ENCODE measurements at regions not wholly inside any gene's neighbourhood (a gene's known extent, or its start where the extent isn't known, plus 50 kb on each side); places are given as distances from the start of the nearest gene placed in this dataset.
"Not testable (repeated sequence)": the region's sequence is repeated elsewhere in the genome, so short reads cannot be mapped to it uniquely, and the experiment has no call there.

DNA sequence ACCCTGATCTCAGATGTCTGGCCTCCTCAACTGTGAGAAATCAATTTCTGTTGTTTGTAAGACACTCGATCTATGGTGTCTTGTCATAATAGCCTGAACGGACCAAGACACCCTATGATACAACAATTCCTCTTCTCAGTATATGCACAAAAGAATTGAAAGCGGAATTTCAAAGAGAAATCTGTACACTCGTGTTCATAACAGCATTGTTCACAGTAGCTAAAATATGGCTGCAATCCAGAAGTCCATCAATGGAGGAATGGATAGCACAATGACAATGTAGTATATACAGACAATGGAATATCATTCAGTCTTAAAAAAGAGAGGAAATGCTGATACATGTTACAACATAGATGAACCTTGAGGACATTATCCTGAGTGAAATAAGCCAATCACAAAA is 354.6 kb downstream of the SFMBT2 start:
- DNase-seq: no peak

DNA sequence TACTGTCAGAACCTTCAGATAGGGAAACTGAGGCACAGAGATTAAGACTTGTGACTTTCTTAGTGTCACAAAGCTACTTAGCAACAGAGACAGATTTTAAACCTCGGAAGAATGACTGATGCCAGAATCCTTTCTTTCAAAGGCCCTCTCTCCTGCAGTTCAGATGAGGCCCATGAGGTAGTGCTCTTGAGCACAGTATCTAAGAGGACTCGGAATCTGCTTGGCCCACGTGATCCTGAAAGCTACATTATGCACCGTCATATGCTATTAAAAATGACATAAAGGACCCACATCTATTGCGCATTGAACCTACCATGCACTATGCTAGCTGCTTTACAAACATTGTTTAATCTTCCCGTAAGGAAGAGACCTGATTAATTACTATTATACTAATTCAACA is 355.9 kb downstream of the SFMBT2 start:
- no peak for DNase-seq

DNA sequence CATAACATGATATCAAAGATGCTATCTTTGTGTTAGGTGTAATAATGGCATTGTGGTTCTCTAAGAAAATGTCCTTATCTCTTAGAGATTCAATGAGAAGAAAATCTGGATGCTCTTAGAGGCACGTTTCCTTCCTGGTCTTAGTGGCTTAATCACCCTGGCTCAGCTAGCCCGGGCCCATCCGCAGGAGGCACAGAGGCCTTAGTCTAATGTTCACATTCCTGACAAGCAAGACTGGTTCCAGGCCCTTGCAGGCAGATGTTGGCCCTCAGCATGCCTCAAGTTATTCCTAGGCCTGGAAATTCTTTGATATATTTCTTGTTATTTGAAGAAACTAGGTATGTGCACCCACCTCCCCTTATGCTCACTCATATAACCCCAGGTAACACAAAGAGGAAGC is 357.6 kb downstream of the SFMBT2 start:
- no peak for DNase-seq

DNA sequence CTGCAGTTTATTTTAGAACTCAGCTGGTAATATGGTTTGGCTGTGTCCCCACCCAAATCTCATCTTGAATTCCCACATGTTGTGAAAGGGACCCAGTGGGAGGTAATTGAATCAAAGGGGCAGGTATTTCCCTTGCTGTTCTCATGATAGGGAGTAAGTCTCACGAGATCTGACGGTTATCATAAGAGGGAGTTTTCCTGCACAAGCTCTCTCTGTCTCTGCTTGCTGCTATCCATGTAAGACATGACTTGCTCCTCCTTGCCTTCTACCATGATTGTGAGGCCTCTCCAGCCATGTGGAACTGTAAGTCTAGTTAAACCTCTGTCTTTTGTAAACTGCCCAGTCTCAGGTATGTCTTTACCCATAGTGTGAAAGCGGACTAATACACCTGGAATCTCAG is 360.8 kb downstream of the SFMBT2 start:
- not testable (repeated sequence) for DNase-seq

DNA sequence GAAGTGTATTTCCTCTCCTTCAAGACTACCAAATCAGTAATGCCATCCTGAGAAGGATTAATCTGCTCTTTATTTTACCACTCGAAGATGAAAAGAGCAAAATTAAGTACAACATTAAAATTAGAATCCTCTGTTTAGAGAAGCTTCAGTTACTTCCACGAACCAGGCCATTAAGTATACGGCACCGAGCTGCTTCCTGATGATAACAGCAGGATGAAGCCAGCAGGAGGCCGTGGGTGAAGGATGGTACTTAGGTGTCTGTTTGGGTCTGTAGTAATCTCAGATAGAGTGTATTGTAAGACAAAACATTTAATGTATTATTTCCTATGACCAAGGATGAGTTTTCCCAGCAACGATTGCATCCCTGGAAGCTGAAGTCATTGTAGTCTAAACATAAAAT is 362.8 kb downstream of the SFMBT2 start:
- no peak for DNase-seq

DNA sequence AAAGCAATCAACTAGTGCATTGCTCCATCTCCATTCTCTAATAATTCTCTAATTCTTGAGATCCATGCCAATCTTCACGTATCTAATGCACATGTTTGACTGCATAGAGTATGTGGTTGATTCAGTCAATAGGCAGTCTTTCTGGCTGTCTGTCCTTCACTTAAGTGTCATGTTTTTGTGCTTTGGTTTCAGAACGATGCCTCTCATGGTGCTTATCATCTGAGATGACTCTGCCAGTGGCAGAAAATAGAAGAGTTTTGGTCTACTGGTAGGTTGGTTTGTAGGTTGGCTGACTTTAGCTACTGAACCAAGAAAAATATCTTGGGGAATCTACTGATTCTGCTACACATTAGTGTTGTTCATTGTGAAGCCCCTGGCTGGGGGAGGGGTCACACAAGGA is 364.2 kb downstream of the SFMBT2 start:
- DNase-seq: no peak

DNA sequence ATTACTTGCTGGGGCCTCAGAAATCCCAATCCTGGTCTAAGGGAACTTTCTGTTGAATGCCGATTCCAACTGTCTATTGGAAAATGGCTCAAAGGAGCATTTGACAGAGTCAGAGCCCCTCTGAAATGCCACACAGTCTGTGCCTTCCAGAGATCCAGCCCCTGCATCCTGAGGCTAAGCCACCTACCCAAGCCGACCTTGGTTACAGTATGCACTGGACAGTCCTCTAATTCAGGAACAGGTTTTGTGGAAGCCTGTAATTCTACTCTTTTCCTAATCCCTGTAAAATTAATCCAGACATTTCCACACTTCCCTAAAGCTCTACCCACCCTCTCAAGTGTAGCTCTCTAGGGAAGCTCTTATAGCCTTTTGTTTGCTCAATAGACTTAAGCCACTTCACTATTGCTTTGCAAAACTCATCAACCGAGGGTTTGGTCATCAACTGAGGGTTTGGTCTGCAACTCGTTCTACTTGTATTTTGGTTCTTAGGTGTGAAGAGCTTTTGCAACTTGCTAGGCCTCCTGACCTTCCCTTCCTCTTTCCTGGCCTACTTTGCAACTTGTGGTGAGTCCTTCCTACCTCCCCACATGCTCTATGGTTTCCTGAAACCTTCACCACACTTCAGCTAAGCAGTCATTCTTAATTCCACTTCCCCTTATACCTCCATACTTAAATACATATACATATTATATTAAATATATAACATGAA is 364.8 kb downstream of the SFMBT2 start:
- DNase-seq: no peak

DNA sequence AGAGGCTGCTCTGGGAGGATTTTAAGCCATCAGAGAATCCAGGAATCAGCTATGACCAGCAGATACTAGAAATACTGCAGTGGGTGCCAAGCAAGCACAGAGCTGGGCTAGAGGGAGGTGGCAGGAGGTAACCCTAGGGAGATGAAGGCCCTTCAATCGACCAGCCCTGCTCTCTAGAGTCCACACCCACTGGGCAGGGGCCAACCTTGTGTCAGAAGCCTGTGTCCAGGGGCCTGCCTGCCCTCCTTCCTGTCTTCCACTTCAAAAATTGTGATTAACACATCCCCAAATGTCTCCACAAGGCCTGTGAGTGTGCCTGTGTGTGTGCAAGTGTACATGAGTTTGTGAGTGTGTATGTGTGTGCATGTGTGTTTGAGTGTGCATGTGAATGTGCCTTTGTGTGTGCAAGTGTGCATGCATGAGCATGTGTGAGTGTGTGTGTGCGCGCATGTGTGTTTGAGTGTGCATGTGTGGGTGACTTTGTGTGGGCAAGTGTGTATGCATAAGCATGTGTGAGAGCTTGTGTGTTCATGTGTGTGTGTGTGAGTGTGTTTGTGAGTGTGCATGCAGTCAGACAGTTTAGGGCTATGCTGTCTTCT is 367.7 kb downstream of the SFMBT2 start:
- no peak for DNase-seq

DNA sequence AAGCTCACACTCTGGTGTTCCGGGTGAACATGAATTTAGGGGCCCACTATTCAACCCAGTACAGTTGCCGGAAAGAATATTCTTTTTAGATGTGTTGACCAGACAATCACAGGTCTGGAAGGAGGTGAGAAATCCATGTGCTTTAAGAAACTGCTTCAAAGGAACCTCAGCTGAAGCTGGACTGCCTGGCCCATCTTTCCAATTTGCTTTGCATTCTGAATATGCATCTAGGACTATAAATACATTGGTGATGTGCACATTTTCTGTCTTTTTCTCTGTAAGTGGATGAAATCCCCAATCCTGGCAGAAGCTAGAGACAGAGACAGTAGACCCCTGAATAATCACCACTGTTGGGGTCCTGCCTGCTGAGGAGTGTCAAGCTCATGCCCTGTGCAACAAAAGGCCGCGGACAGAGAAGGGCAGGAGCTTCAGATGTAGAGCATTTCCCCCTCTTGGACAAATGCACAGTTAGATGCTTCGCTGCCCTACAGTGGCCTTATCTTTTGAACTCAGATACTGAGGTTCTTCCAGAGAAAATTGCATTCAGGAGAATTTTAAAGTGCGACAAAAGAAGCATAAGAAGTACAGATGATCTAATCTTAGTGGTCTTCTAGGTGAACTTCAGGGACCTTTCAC is 368.3 kb downstream of the SFMBT2 start:
- no peak for DNase-seq

DNA sequence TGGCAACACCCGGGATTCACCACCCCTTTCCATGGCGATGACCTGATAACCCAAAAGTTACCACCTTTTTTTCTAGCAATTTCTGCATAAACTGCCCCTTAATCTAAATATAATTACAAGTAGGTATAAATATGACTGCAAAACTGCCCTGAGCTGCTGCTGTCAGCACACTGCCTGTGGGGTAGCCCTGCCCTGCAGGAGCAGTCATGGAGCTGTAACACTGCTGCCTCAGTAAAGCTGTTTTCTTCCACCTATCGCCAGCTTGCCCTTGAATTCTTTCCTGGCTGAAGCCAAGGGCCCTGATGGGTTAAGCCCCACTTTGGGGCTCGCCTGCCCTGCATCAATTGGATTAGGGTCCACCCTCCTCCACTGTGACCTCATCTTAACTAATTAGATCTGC is 368.8 kb downstream of the SFMBT2 start:
- no peak for DNase-seq

DNA sequence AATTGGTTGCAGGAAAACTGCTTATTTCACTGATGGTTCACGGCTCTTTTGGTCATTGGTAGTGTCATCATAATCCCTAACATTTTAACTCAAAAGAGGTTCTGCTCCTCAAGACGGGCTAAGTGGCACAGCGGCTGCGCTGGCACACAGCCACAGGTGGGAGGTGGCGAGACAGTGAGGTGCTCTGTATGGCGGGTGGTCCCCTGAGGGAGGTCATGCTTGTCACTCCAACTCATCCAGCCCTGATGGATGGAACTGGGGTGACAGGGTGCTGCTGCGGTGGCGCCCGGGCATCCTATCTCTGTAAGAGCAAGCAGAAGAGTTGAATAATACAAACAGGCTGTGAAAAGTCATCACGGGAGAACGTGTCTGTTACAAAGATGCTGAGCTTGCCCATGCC is 370.2 kb downstream of the SFMBT2 start:
- DNase-seq: no peak

DNA sequence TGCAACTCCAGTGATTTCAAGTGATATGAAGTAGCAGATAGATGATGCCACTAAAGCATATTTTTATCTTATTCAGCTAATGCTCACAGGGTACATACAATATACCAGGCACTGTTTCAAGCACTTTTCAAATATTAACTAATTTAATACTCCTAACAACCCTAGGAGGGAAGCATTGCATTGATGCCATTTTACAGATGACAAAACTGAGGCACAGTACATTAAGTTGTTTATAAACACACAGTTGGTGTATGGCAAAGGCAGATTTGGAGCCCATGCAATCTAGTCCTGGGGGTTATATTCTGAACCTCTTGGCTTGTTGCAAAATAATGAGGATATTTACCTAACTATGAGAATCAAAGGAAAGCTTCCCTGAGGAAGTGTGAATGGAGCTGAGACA is 371.0 kb downstream of the SFMBT2 start:
- DNase-seq: no peak

DNA sequence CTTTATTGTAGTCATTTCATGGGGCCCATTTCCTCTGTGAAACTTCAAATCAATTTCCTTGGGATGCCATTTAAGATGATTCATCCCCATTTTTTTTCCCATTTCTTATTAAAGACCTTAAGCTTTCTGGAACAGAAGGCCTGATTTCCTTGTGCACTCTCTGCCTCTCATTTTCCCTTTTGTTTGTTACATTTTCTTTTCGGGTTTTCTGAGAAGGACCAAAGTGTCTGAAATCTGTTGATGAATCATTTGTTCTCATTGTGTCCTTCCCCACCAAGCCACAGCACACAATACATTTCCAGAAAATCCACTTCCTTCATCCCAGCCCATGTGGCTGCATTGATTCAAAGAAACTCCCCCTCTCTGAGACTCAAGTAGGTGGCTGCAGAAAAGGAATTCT is 372.4 kb downstream of the SFMBT2 start:
- DNase-seq: no peak

DNA sequence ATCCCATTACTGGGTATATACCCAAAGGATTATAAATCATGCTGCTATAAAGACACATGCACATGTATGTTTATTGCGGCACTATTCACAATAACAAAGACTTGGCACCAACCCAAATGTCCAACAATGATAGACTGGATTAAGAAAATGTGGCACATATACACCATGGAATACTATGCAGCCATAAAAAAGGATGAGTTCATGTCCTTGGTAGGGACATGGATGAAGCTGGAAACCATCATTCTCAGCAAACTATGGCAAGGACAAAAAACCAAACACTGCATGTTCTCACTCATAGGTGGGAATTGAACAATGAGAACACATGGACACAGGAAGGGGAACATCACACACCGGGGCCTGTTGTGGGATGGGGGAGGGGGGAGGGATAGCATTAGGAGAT is 373.4 kb downstream of the SFMBT2 start:
- not testable (repeated sequence) for DNase-seq

DNA sequence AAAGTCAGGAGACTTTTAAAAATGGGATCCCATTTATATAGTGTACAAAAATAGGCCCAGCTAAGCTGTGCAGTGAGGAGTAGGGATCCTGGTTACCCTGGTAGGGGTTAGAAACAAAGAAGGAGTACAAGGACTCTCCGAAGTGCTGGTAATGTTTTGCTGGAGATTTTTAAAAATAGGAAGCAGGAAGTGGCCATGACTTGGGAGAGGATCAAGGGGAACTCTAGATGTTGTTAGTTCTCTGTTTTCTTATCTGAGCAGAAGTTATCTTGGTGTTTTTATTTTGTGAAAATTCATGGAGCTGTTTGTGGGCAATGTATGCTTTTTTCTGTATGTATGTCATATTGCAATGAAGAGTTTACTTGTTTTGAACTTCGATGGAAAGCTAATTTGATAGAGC is 373.9 kb downstream of the SFMBT2 start:
- no peak for DNase-seq

DNA sequence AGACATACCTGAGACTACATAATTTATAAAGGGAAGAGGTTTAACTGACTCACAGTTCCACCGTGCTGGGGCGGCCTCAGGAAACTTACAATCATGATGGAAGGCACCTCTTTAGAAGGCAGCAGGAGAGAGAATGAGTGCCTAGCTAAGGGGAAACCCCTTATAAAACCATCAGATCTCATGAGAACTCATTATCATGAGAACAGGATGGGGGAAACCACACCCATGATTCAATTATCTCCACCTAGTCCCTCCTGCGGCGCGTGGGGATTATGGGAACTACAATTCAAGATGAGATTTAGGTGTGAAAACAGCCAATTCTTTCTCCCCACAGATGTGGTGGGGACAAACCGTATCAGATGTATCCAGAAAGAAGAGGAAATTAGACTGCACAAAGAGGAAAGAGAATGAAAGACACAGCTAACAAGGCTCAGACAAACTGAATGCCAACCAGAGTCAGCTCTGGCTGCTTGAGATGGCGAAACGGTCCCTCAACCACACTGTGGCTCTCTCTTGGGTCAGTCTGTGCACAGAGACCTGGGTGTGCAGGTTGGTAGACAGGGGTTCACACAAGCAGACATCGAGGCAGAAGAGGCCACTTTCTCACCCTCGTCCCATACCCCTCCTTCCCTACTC is 375.6 kb downstream of the SFMBT2 start:
- DNase-seq: no peak

DNA sequence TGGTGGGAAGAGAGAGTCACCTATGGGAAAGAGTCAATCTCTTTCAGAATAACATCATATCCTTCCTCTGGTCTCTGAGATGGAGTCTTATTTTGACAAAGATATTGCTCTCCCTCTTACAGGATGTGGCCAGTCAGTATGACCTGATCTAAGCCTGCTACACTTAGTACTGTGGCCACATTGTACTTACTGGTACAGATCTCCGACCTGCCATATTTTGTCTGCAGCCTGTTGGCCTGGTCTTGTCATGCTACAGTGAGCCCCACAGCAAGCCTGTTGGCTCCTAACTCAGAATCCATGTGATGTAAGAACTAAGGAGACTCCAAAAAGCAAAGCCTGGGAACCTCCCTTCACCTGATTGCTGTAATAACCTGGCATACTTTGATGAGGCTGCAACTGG is 377.8 kb downstream of the SFMBT2 start:
- no peak for DNase-seq

DNA sequence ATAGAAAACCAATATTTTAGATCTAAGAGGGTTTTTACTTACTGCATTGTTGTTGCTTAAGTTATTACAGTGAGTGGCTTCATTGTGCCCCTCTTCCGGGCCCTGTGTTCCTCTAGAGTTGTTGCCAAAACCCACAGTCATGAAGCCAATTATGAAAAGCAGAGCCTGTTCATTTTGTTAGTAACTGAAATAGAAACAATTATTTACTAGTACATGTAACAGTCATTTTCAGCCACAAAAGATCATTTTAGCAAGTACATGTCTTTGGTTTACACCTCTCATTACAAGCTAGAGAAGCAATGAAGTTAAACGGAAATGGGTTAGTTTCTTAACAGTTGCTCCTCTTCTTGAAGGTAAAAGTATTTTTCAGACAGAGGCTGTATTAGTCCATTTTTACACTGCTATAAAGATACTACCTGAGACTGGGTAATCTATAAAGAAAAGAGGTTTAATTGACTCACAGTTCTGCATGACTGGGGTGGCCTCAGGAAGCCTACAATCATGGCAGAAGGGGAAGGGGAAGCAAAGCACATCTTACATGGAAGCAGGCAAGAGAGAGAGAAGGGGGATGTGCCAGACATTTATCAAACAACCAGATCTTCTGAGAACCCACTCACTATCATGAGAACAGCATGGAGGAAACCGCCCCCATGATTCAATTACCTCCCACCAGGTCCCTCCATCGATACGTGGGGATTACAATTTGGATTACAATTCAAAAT is 380.5 kb downstream of the SFMBT2 start:
- no peak for DNase-seq

DNA sequence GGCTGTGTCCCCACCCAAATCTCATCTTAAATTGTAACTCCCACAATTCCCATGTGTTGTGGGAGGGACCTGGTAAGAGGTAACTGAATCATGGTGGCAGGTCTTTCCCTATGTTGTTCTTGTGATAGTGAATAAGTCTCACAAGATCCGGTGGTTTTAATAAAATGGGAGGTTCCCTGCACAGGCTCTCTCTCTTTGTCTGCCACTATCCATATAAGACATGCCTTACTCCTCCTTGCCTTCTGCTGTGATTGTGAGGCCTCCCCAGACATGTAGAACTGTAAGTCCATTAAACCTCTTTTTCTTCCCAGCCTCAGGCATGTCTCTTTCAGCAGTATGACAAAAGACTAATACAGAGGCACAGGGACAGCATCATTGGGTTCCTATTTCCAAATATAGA is 381.2 kb downstream of the SFMBT2 start:
- DNase-seq: no peak

DNA sequence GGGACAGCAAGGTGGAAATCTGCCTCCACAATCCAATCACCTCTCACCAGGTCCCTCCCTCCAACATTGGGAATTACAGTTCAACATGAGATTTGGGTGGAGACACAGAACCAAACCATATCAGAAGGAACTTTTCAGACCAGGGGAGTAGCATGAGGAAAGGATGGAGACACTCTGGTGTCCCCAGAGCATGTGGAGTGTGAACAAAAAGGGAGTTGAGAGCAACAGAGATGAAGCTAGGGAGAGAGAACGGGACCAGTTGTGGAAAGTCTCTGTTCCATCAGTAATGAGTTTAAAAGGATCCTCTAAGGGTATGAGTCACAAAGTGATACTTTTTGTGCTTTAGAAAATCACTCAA is 382.0 kb downstream of the SFMBT2 start:
- no peak for DNase-seq

DNA sequence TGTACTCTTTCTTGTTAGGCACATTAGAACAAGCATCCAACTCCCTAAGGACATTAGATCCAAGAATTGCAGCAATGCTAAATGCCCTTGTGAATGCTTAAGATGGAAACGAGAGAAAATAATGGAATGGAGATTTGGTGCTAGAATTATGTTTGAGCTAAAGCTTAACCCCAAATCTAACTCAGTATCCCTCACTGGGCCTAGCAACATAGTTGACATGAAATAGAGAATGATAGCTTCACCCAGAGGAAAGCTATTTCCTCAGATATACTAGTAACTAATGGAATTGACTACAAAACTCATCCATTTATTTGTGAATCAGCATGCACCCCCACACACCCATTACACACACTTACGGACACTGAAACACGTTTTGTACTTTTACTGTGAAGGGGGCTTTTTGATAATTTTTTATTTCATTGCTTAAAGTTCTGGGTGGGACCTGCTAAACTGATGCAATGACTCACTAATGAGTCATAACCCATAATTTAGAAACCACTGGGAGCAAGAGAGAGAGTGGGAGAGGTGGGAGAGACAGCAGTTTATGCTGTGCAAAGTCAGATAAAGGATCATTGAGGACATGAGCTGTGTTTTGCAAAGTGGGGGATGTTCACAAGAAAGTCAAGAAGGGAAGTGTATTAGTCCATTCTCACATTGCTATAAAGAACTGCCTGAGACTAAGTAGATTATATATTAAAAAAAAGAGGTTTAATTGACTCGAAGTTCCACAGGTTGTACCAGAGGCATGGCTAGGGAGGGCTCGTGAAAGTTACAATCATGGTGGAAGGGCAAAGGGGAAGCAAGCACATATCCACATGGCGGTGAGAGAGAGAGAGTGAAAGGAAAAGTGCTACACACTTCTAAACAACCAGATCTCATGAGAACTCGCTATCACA is 382.7 kb downstream of the SFMBT2 start:
- peak; percentile 4 for DNase-seq

DNA sequence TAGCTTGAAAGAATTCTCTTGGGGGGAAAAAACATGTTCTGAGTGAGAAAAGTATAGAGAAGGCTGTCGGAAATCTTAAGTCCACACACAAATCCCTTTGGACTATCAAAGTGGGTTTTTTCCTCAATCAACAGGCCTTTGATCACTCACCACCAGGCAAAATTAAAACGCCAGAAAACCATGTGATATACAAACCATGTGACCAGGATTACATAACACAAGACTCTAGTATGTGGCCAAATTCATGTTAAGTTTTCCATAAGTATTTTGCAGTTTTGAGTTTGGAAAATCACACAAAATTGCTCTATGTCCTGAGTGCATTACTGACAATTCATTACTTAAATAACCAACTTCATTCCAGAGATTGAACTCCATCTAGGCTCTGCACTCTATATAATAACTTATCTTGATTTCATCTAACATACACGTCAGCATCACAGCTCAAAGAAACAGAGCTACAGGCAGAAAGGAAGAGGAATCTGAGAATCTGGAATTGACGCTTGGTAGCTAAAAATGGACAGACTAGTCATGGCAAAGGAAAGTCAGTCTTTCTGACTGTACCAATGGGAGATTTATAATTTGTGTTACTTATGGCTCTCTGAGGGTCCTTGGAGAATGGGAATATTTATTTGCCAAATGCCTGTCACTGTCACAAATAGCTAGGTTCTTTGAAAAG is 383.5 kb downstream of the SFMBT2 start:
- no peak for DNase-seq

All from EL (cell line).